Retinal pigment epithelial cell (primary cell): ENCODE measurements at regions not wholly inside any gene's neighbourhood (a gene's known extent, or its start where the extent isn't known, plus 50 kb on each side); places are given as distances from the start of the nearest gene placed in this dataset.

Experiments used
- DNase-seq: peaks from one replicate; pipeline ENCODE4 v3.0.0-alpha.2; 2010; ENCODE audit warnings: low read depth
- H3K4me3 ChIP-seq: 2 replicates; pipeline ENCODE4 v1.5.1; 2011; ENCODE audit warnings: mild to moderate bottlenecking, low read length, control low read depth, moderate library complexity
- TF ChIP-seq, protein P1 (sequence below): conservative IDR thresholded peaks from 2 replicates; pipeline ENCODE4 v1.5.1; 2011; ENCODE audit warnings: low read depth, low read length, control low read depth, inconsistent platforms

DNA sequence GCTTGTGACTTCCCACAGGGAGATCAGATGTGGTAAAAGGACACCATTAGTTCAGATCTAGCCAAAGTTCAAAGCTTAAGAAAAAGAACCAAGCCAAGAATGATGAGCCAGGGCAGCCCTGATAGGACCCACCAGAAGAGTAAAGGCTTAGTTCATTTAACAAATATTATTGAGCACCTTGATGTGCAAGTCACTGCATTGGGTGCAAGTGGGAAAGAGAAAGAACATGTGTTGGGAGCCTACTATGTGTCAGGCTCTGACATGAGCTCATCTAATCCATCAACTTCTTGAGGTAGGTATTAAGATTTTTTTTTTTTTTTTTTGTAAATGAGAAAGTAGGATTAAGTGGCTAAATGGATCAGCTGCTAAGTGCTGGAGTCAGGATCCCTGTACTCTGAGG lies 53.4 kb upstream of the PIAS1 start:
- TF ChIP-seq, protein P1, sequence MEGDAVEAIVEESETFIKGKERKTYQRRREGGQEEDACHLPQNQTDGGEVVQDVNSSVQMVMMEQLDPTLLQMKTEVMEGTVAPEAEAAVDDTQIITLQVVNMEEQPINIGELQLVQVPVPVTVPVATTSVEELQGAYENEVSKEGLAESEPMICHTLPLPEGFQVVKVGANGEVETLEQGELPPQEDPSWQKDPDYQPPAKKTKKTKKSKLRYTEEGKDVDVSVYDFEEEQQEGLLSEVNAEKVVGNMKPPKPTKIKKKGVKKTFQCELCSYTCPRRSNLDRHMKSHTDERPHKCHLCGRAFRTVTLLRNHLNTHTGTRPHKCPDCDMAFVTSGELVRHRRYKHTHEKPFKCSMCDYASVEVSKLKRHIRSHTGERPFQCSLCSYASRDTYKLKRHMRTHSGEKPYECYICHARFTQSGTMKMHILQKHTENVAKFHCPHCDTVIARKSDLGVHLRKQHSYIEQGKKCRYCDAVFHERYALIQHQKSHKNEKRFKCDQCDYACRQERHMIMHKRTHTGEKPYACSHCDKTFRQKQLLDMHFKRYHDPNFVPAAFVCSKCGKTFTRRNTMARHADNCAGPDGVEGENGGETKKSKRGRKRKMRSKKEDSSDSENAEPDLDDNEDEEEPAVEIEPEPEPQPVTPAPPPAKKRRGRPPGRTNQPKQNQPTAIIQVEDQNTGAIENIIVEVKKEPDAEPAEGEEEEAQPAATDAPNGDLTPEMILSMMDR = no peak
- no peak for DNase-seq
- no peak overlapping the region for H3K4me3 ChIP-seq

DNA sequence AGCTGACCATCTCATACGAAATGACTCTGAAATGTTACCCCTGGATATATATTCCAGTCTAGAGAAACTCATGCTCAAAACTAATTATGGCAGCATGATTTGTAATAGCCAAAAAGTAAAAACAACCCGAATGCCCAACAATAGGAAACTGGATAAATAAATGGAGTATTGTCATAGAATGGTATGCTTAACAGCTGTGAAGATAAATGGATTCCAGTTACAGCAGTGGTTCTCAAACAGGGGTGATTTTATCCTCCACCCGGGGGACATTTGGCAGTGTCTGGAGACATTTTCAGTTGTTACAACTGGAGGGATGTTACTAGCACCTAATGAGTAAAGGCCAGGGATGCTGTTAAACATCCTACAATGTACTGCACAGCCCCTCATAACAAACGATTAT lies 52.3 kb upstream of the PIAS1 start:
- DNase-seq = no peak
- TF ChIP-seq, protein P1 = no peak
- no peak overlapping the region for H3K4me3 ChIP-seq

DNA sequence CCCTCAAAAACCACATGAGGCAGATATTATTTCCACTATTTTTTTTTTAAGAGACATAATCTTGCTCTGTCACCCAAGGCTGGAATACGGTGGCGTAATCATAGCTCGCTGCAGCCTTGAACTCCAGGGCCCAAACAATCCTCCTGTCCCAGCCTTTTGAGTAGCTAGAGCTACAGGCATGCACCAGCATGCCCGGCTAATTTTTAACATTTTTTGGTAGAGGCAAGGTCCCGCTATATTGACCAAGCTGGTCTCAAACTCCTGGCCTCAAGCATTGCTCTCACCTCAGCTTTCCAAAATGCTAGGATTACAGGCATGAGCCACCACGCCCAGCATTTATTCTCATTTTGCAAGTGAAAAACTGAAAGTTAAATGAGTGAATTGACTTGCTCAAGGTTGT lies 50.8 kb upstream of the PIAS1 start:
- DNase-seq = no peak

More for the DNA sequence above, 50.8 kb upstream of the PIAS1 start:
- TF ChIP-seq, protein P1 = no peak
- no peak overlapping the region for H3K4me3 ChIP-seq
